ENCODE measurements at regions not wholly inside any gene's neighbourhood (a gene's known extent, or its start where the extent isn't known, plus 50 kb on each side); places are given as distances from the start of the nearest gene placed in this dataset.

GRCh38 chr2:22483036-22483435, 901.9 kb upstream of the KLHL29 start:
- no peak for TF ChIP-seq CTCF (IDR thresholded peaks at IDR 0.05 in 4 of 5, conservative IDR thresholded peaks at IDR 0.05 in 1 of 5)
- TF ChIP-seq POLR2A (IDR thresholded peaks at IDR 0.05) = no peak

Measured in gastrocnemius medialis (tissue), 4 donors.